GM19372 (cell line): ENCODE measurements at regions not wholly inside any gene's neighbourhood (a gene's known extent, or its start where the extent isn't known, plus 50 kb on each side); places are given as distances from the start of the nearest gene placed in this dataset.
"Not testable (repeated sequence)": the region's sequence is repeated elsewhere in the genome, so short reads cannot be mapped to it uniquely, and the experiment has no call there.

Experiments used
- ATAC-seq: cut with Tn5 transposase; IDR thresholded peaks from one replicate; pipeline ENCODE4 v1.9.1; 2021; ENCODE audit warnings: mild to moderate bottlenecking, low read depth, moderate library complexity; ENCODE audit not compliant: unreplicated experiment

DNA sequence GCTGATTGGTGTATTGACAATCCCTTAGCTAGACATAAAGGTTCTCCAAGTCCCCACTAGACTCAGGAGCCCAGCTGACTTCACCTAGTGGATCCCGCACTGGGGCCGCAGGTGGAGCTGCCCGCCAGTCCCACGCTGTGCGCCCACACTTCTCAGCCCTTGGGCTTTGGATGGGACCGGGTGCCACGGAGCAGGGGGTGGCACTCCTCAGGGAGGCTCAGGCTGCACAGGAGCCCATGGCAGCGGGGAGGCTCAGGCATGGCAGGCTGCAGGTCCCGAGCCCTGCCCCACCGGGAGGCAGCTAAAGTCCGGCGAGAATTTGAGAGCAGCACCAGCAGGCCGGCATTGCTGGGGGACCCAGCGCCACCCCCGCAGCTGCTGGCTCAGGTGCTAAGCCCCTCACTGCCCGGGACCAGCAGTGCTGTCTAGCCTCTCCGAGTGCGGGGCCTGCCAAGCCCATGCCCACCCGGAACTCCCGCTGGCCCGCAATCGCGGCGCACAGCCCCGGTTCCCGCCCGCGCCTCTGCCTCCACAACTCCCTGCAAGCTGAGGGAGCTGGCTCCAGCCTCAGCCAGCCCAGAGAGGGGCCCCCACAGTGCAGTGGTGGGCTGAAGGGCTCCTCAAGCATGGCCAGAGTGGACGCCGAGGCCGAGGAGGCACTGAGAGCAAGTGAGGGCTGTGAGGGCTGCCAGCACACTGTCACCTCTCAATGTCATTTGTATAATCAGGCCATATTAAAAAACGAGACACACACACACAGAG, 437.2 kb downstream of the CSNK1G3 start:
- ATAC-seq, result no peak

- ATAC-seq, result no peak
These were observed 435.8 kb downstream of the CSNK1G3 start for GRCh38 chr5:123947797-123948196.

GRCh38 chr5:123945548-123945947, 433.6 kb downstream of the CSNK1G3 start:
- ATAC-seq, result no peak

- no peak for ATAC-seq
These were observed 431.2 kb downstream of the CSNK1G3 start for GRCh38 chr5:123943151-123943550.

DNA sequence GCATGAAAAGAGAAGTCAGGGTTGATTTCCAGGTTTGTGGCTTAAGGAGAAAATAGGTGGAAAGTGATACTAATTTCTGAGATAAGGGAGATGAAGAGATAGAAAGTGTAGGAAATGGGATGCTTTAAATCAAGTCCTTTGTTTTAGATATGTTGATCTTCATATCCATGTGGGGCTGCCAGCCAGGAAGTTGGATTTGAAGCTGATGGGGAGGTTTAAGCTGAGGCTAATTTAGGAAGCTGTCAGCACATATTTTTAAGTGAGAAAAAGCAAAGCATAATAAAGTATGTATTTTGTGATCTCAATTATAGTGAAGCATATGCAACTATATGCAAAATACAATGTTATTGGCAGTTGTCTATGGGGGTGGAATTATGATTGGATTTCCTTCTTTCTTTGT, 428.4 kb downstream of the CSNK1G3 start:
- no peak for ATAC-seq

DNA sequence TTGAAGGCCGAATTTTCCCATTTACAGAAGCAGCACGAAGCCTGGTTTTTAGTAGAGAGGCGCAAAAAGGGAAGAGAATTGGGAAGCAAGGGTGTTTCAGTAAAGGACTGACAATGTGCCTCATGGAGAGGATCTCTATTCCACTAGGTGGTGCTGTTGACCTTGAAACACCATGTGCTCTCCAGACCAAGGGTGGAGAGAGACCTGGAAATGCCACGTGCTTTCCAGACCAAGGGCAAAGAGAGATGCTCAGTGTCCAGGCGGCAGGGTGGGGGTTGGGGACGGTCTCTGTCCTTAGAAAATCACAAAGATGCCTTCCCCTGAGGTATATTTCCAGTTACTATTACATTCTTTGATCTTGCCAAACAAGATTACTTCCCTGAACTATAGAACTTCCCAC, 425.3 kb downstream of the CSNK1G3 start:
- no peak for ATAC-seq

DNA sequence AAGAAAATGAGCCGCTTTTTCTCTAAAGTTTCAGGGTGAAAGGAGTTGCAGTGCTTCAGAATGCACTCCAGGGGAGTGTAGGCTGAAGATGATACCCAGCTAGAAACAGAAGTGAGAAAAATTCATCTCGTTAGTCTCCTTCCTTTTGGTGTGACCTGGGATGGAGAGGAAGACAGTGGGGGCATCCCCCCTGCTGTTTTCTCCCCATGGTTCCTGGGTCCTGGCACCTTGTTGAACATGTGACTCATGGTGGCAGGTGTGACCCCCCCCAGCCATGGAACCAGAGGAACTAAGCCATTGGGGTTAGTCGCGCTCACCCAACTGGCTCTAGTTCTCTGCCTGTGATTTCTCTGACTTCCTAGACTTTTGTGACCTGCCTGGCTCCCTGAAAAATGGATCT, 424.6 kb downstream of the CSNK1G3 start:
- ATAC-seq, result no peak

- not testable (repeated sequence) for ATAC-seq
These were observed 421.8 kb downstream of the CSNK1G3 start for GRCh38 chr5:123933812-123934211.

GRCh38 chr5:123929055-123929474, 417.1 kb downstream of the CSNK1G3 start:
- no peak for ATAC-seq

- no peak for ATAC-seq
These were observed 416.4 kb downstream of the CSNK1G3 start for GRCh38 chr5:123928401-123928800.

GRCh38 chr5:123921193-123921592, 409.2 kb downstream of the CSNK1G3 start:
- no peak for ATAC-seq

DNA sequence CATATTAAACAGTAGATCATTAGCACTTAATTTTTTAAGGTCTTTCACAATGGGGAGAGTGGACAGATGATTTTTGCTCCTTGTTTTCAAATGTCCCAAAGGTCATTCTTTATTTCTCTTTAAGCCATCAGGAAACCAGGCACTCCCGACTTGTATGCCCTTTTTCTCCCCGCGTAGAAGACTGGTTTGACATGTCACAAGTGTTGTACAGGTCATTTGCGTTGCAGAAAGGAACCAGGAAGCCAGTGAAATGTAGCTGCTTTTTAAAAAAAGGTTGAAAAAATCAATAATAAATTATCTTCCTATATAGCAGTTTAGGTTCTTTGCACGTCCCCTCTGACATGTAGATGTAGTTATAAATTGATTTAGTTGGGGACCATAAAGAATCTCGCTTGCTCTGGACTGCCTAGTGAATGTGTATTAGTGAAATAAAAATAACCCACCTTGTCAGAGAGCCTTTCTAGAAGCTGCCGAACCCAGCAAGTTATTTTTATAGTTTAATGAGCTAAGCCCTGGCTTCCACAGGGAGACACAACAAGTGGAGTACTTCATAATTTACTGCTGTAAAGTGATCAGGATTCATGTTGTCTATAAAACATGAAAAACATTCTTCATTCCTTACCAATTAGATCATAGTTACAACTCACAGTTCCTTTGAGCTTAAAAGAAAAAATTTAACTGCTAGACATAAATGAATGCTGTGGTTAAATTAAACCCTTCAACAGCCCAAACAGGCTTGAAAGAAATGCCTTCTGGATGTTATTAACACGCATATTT, 404.6 kb downstream of the CSNK1G3 start:
- ATAC-seq, result no peak

- ATAC-seq, result no peak
These were observed 402.4 kb downstream of the CSNK1G3 start for GRCh38 chr5:123914333-123914732.

DNA sequence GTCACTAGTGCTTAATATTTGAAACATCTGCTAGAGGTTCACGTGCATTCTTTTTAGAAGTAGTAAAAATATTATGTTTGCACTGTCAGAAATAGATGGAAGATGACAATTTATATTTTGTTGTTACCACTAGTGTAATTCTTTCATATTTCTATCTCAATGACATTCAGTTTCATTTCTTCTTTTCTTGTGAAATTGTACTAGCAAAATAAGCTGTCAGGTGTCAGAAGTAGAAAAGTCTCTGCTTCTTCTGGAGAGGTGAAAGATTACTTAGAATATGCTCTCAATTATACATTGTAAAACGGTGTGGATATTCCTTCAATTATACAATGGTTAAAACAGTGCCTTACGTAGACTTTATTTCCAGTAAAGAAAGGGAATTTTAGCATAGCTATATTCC, 395.4 kb downstream of the CSNK1G3 start:
- no peak for ATAC-seq

GRCh38 chr5:123906698-123907295, 394.8 kb downstream of the CSNK1G3 start:
- ATAC-seq, result no peak

- ATAC-seq, result no peak
These were observed 373.1 kb downstream of the CSNK1G3 start for GRCh38 chr5:123885081-123885480.

GRCh38 chr5:123882965-123883345, 371.0 kb downstream of the CSNK1G3 start:
- ATAC-seq, result no peak

GRCh38 chr5:123882319-123882964, 370.5 kb downstream of the CSNK1G3 start:
- ATAC-seq, result no peak

DNA sequence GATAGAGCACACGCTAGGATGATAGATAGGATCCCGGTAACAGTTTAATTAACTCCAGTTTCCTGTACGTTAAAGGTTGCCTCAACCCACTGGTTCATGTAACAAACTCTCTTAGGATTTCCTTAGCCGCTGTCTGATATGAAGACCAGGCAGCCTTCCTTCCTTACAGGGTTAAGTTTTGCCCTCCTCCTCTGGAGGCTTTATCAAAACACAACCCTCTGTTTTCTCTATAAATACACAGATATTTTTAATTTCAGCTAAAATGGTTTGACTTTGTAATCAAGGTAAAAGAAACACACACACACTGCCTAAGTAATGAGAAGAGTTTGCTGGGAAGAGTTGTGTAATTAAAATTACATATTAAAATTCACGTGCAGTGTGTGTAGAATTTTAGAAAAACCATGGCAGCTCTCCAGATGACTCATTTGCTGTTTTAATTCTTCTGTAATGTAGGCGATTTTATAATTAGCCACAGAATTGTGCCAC, 369.8 kb downstream of the CSNK1G3 start:
- no peak for ATAC-seq

DNA sequence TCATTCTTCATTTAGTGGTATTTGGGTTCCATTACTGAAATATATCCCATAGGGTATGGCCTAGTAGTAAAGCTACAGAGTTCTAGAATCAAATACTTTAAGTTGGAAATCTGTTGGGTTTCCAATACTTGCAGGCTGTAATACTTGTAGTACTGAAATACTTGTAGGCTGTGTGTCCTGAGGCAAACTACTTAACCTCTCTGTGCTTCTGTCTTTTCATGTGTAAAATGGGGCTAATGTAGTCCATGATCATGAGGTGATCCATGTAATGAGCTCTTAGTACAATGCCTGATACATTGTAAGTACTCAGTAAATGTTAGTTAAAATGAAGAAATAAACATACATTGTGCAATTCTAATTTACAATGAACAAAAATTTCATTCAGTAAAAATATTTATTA, 368.9 kb downstream of the CSNK1G3 start:
- no peak for ATAC-seq

GRCh38 chr5:123879071-123879470, 367.1 kb downstream of the CSNK1G3 start:
- ATAC-seq, result no peak
